ENCODE measurements at regions not wholly inside any gene's neighbourhood (a gene's known extent, or its start where the extent isn't known, plus 50 kb on each side); places are given as distances from the start of the nearest gene placed in this dataset.

- Histone ChIP-seq H3K9me3 (ENCODE audit: severe bottlenecking) (no peaks in the 10 kb centered on the region), H3K27ac (ENCODE audit: poor library complexity, severe bottlenecking) (no peak overlapping the region), H3K36me3 (ENCODE audit: low read depth) (no peaks in the 10 kb centered on the region), H3K4me1 (ENCODE audit: insufficient read depth, poor library complexity, severe bottlenecking) (no peaks in the 10 kb centered on the region), H3K4me3 (ENCODE audit: severe bottlenecking) (no peak overlapping the region), H3K27me3 (ENCODE audit: insufficient read depth, poor library complexity, severe bottlenecking) (no peaks in the 10 kb centered on the region)
- no peak for TF ChIP-seq CTCF (IDR thresholded peaks at IDR 0.05; ENCODE audit: poor library complexity, severe bottlenecking)
- no peak for ATAC-seq (ENCODE audit: low read depth)
- DNase-seq (ENCODE audit: low spot score): no peak
Measured at GRCh38 chr3:67202053-67202452, 203.9 kb downstream of the KBTBD8 start.

- ATAC-seq (ENCODE audit: low read depth): no peak
- H3K27ac ChIP-seq (ENCODE audit: poor library complexity, severe bottlenecking): no peak overlapping the region
- no peaks in the 10 kb centered on the region for H3K9me3 ChIP-seq (ENCODE audit: severe bottlenecking)
- H3K4me1 ChIP-seq (ENCODE audit: insufficient read depth, poor library complexity, severe bottlenecking): no peaks in the 10 kb centered on the region
- H3K27me3 ChIP-seq (ENCODE audit: insufficient read depth, poor library complexity, severe bottlenecking): no peaks in the 10 kb centered on the region
- no peaks in the 10 kb centered on the region for H3K36me3 ChIP-seq (ENCODE audit: low read depth)
- TF ChIP-seq CTCF (IDR thresholded peaks at IDR 0.05; ENCODE audit: poor library complexity, severe bottlenecking): no peak
- DNase-seq (ENCODE audit: low spot score): no peak
- no peak overlapping the region for H3K4me3 ChIP-seq (ENCODE audit: severe bottlenecking)
Measured at GRCh38 chr3:67204951-67205350, 206.8 kb downstream of the KBTBD8 start.

- no peak for ATAC-seq (ENCODE audit: low read depth)
- TF ChIP-seq CTCF (IDR thresholded peaks at IDR 0.05; ENCODE audit: poor library complexity, severe bottlenecking): no peak
- Histone ChIP-seq H3K27ac (ENCODE audit: poor library complexity, severe bottlenecking) (no peak overlapping the region), H3K4me1 (ENCODE audit: insufficient read depth, poor library complexity, severe bottlenecking) (no peaks in the 10 kb centered on the region), H3K27me3 (ENCODE audit: insufficient read depth, poor library complexity, severe bottlenecking) (no peaks in the 10 kb centered on the region), H3K9me3 (ENCODE audit: severe bottlenecking) (no peaks in the 10 kb centered on the region), H3K36me3 (ENCODE audit: low read depth) (no peaks in the 10 kb centered on the region), H3K4me3 (ENCODE audit: severe bottlenecking) (no peak overlapping the region)
- no peak for DNase-seq (ENCODE audit: low spot score)
Measured at GRCh38 chr3:67215690-67216089, 217.6 kb downstream of the KBTBD8 start.

GRCh38 chr3:67227030-67227429 lies 228.9 kb downstream of the KBTBD8 start:
- no peak for ATAC-seq (ENCODE audit: low read depth)

GRCh38 chr3:67228136-67228535 lies 230.0 kb downstream of the KBTBD8 start:
- Histone ChIP-seq H3K4me1 (ENCODE audit: insufficient read depth, poor library complexity, severe bottlenecking) (no peaks in the 10 kb centered on the region), H3K9me3 (ENCODE audit: severe bottlenecking) (no peaks in the 10 kb centered on the region), H3K36me3 (ENCODE audit: low read depth) (no peaks in the 10 kb centered on the region), H3K27me3 (ENCODE audit: insufficient read depth, poor library complexity, severe bottlenecking) (no peaks in the 10 kb centered on the region), H3K27ac (ENCODE audit: poor library complexity, severe bottlenecking) (no peak overlapping the region), H3K4me3 (ENCODE audit: severe bottlenecking) (no peak overlapping the region)
- no peak for ATAC-seq (ENCODE audit: low read depth)
- TF ChIP-seq CTCF (IDR thresholded peaks at IDR 0.05; ENCODE audit: poor library complexity, severe bottlenecking): no peak
- DNase-seq (ENCODE audit: low spot score): no peak

More at GRCh38 chr3:67227030-67227429, 228.9 kb downstream of the KBTBD8 start:
- Histone ChIP-seq H3K36me3 (ENCODE audit: low read depth) (no peaks in the 10 kb centered on the region), H3K27ac (ENCODE audit: poor library complexity, severe bottlenecking) (no peak overlapping the region), H3K4me1 (ENCODE audit: insufficient read depth, poor library complexity, severe bottlenecking) (no peaks in the 10 kb centered on the region), H3K4me3 (ENCODE audit: severe bottlenecking) (no peak overlapping the region), H3K27me3 (ENCODE audit: insufficient read depth, poor library complexity, severe bottlenecking) (no peaks in the 10 kb centered on the region), H3K9me3 (ENCODE audit: severe bottlenecking) (no peaks in the 10 kb centered on the region)
- no peak for DNase-seq (ENCODE audit: low spot score)
- TF ChIP-seq CTCF (IDR thresholded peaks at IDR 0.05; ENCODE audit: poor library complexity, severe bottlenecking): no peak
